ENCODE measurements at regions not wholly inside any gene's neighbourhood (a gene's known extent, or its start where the extent isn't known, plus 50 kb on each side); places are given as distances from the start of the nearest gene placed in this dataset.

GRCh38 chrX:39650768-39651347, 446.9 kb downstream of the BCOR start:
- H3K27ac ChIP-seq: no peak overlapping the region
- TF ChIP-seq CTCF (IDR thresholded peaks at IDR 0.05): no peak
- no peak overlapping the region for H3K4me3 ChIP-seq
- no peaks in the 10 kb centered on the region for H3K4me1 ChIP-seq
- peaks cover 0 to 6% of the 10 kb centered on the region in 2 donors for H3K9me3 ChIP-seq
- no peaks in the 10 kb centered on the region for H3K36me3 ChIP-seq
- H3K27me3 ChIP-seq: no peaks in the 10 kb centered on the region
- DNase-seq (ENCODE audit: low spot score): no peak

- H3K4me3 ChIP-seq: no peak overlapping the region
- no peaks in the 10 kb centered on the region for H3K9me3 ChIP-seq
- no peaks in the 10 kb centered on the region for H3K27me3 ChIP-seq
- H3K4me1 ChIP-seq: no peaks in the 10 kb centered on the region
- no peak overlapping the region for H3K27ac ChIP-seq
- no peaks in the 10 kb centered on the region for H3K36me3 ChIP-seq
- TF ChIP-seq CTCF (IDR thresholded peaks at IDR 0.05): peak in 1 of 2 donors; percentile 56
- no peak for DNase-seq (ENCODE audit: low spot score)
Observed at GRCh38 chrX:39652336-39652735, 445.4 kb downstream of the BCOR start.

- no peak for DNase-seq (ENCODE audit: low spot score)
- Histone ChIP-seq H3K27me3 (no peaks in the 10 kb centered on the region), H3K27ac (no peak overlapping the region), H3K36me3 (no peaks in the 10 kb centered on the region), H3K4me1 (no peaks in the 10 kb centered on the region), H3K4me3 (no peak overlapping the region), H3K9me3 (no peaks in the 10 kb centered on the region)
- no peak for TF ChIP-seq CTCF (IDR thresholded peaks at IDR 0.05)
Observed at GRCh38 chrX:39653691-39654090, 444.1 kb downstream of the BCOR start.

DNA sequence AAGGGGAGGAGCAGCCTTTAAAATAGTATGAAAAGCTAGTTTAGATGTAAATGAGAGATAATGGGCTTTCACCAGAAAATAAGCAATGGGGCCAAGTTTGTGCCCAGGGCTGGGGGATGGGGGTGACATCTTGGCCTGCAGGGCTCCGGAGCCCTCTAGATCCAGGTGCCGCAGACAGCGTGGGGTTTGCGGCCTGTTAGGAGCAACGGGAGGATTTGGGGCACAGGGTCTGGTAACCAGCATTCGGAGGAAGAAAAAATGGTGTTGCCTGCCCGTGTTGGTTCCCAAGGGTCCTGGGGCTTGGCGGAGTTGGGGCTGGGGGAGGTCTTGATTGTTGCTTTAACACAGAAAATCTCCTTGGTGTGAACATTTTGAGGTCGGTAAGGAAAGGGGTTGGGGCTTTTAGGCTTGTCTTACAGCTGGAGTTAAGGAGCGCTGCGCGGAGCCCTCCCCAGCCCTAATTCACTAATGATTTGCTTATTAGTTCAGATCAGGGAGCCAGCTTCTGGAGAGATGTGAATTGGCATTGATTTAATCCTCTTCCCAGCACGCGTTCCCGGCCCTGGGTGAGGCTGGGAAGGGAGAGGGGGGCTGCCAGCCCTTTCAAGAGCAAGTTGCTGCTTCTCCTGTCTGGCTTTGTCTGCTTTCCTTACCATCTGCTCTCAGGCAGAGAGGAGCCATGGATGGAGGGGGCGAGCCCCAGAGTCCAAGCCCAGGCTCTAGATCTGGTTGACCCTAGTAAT, 443.4 kb downstream of the BCOR start:
- Histone ChIP-seq H3K4me3 (no peak overlapping the region), H3K27ac (no peak overlapping the region), H3K9me3 (no peaks in the 10 kb centered on the region), H3K4me1 (no peaks in the 10 kb centered on the region), H3K27me3 (no peaks in the 10 kb centered on the region), H3K36me3 (no peaks in the 10 kb centered on the region)
- TF ChIP-seq CTCF (IDR thresholded peaks at IDR 0.05): no peak
- DNase-seq (ENCODE audit: low spot score): no peak

DNA sequence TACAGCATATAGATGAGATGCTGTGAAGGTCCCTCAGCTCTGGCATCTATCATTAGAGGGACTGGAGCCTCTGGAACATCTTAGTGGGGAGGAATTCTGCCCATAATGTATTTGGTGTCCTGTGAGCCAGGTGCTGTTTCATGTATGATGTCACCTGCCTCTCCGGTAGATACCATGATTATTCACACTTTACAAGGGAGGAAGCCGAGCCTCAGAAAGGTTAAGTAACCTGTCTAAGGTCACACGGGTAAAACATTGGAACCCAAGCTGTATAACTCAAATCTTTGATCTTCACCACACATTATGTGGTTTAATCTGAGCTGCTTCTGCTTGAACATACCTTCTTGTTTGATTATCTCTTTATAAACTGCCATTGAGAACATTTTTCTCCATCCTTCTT, 442.8 kb downstream of the BCOR start:
- no peak for DNase-seq (ENCODE audit: low spot score)
- no peak overlapping the region for H3K4me3 ChIP-seq
- H3K36me3 ChIP-seq: no peaks in the 10 kb centered on the region
- H3K9me3 ChIP-seq: no peaks in the 10 kb centered on the region
- H3K27ac ChIP-seq: no peak overlapping the region
- H3K4me1 ChIP-seq: no peaks in the 10 kb centered on the region
- no peaks in the 10 kb centered on the region for H3K27me3 ChIP-seq
- TF ChIP-seq CTCF (IDR thresholded peaks at IDR 0.05): no peak

All from right atrium auricular region (tissue), 2 donors.